ENCODE measurements at regions not wholly inside any gene's neighbourhood (a gene's known extent, or its start where the extent isn't known, plus 50 kb on each side); places are given as distances from the start of the nearest gene placed in this dataset.

DNA sequence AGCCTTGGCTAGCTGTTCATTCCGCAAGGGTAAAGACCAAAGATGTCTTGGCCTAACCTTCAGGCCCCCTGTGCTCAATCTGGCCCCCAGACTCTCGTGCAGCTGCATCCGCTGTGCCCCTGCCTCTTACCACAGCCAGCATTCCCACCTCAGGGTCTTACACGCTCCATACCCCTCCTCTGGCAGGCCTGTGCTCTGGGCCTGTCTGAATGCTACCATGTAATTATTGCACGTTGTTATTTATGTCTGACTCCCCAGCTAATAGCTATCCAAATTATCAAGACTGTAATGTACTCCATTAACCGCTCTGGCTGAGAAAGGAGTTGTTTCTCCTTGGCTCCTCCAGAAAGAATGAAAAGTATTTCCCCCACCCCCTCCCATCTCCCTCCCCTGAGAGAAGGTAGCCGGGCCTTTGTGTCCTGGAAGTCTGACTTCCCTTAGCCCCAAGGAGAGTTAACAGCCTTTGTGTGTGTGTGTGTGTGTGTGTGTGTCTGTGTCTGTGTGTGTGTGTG, 54.5 kb upstream of the UBE2E1 start:
- no peak for TF ChIP-seq TAF1 (IDR thresholded peaks at IDR 0.05; ENCODE audit: borderline replicate concordance, low read depth, low read length)
- TF ChIP-seq POLR2AphosphoS5 (IDR thresholded peaks at IDR 0.05; ENCODE audit: low read depth, low read length), result no peak
- no peak for DNase-seq (ENCODE audit: insufficient read length)
- FAIRE-seq, result no peak

GRCh38 chr3:23752126-23752525, 53.6 kb upstream of the UBE2E1 start:
- DNase-seq (ENCODE audit: insufficient read length), result no peak
- FAIRE-seq, result no peak
- TF ChIP-seq POLR2AphosphoS5 (IDR thresholded peaks at IDR 0.05; ENCODE audit: low read depth, low read length), result no peak
- no peak for TF ChIP-seq POLR2A (IDR thresholded peaks at IDR 0.05; ENCODE audit: low read depth, low read length)
- TF ChIP-seq TAF1 (IDR thresholded peaks at IDR 0.05; ENCODE audit: borderline replicate concordance, low read depth, low read length), result no peak

DNA sequence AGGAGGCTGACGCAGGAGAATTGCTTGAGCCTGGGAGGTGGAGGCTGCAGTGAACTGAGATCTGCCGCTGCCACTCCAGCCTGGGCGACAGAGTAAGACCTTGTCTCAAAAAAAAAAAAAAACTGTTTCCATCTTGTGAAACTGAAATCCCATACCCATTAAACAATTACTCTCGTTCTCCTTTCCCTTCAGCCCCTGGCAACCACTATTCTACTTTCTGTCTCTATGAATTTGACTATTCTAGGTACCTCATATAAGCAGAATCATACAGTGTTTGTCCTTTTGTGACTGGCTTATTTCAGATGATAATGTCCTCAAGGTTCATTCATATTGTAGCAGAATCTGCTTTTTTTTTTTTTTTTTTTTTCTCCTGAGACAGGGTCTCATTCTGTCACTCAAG, 51.5 kb upstream of the UBE2E1 start:
- TF ChIP-seq TAF1 (IDR thresholded peaks at IDR 0.05; ENCODE audit: borderline replicate concordance, low read depth, low read length) (no peak), POLR2AphosphoS5 (IDR thresholded peaks at IDR 0.05; ENCODE audit: low read depth, low read length) (no peak), POLR2A (IDR thresholded peaks at IDR 0.05; ENCODE audit: low read depth, low read length) (no peak)
- DNase-seq (ENCODE audit: insufficient read length) (no peak), FAIRE-seq (no peak)

Measured in GM12892 (cell line).